HG02973 (cell line): ENCODE measurements at regions not wholly inside any gene's neighbourhood (a gene's known extent, or its start where the extent isn't known, plus 50 kb on each side); places are given as distances from the start of the nearest gene placed in this dataset.
A peak's percentile ranks its signal among the peaks of the same experiment; 100 is the strongest.

Experiments
- ATAC-seq: cut with Tn5 transposase; IDR thresholded peaks from one replicate; pipeline ENCODE4 v1.9.1; 2021; ENCODE audit warnings: moderate library complexity; ENCODE audit not compliant: unreplicated experiment

GRCh38 chrX:114332766-114333165 lies 251.1 kb upstream of the HTR2C start:
- no peak for ATAC-seq

GRCh38 chrX:114334473-114334982 lies 249.4 kb upstream of the HTR2C start:
- ATAC-seq: no peak

GRCh38 chrX:114338870-114339269 lies 245.0 kb upstream of the HTR2C start:
- ATAC-seq: no peak

GRCh38 chrX:114344756-114345349 lies 239.0 kb upstream of the HTR2C start:
- ATAC-seq: peak; percentile 80

GRCh38 chrX:114361076-114361725 lies 222.7 kb upstream of the HTR2C start:
- ATAC-seq: no peak

GRCh38 chrX:114363346-114363745 lies 220.5 kb upstream of the HTR2C start:
- no peak for ATAC-seq

- ATAC-seq: no peak
Observed at GRCh38 chrX:114365065-114365834, 218.6 kb upstream of the HTR2C start.

- ATAC-seq: no peak
Observed at GRCh38 chrX:114372937-114373336, 210.9 kb upstream of the HTR2C start.

GRCh38 chrX:114390251-114390796 lies 193.6 kb upstream of the HTR2C start:
- ATAC-seq: no peak
